Fibroblast of upper back skin (primary cell): ENCODE measurements at regions not wholly inside any gene's neighbourhood (a gene's known extent, or its start where the extent isn't known, plus 50 kb on each side); places are given as distances from the start of the nearest gene placed in this dataset.

ENCODE experiments used
- DNase-seq: peaks from one replicate; pipeline ENCODE4 v3.0.0-alpha.2; 2013

DNA sequence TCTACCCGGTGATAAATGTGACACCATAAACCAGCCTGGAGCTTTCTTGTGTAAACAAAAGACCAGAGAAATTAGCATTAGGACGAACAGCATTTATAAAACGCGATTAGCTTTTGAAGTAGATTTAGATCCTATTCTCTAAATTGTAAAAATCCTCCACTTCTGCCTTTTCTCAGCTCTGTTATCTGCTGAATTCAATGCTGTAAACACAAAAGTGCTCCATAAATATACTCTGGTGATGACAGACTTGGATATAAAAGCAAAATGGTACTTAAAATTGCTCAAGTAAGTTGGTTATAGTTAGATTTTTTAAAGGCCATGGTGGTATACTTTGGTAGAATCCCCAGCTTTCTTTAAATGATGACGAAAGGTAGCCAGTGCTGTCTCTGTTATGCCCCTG lies 114.6 kb upstream of the RMST start:
- DNase-seq: no peak

DNA sequence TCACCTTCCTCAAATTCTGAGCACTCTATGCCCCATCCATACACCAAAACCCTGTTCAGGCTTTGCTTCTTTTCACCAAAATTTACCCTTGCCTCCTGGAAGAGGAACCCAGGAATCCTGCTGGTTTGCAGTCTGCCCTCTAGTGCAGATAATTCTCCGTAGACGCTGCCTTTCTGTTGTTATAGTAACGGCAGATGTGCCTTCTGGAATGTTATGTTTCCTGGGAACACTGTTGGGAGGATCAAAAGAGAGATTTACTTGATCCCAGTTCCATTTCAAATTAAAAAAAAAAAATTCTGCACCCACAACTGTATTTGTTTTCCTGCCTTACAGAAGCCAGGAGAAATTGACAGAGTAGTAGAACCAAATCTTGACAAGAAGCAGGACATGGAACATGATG lies 104.2 kb upstream of the RMST start:
- no peak for DNase-seq

DNA sequence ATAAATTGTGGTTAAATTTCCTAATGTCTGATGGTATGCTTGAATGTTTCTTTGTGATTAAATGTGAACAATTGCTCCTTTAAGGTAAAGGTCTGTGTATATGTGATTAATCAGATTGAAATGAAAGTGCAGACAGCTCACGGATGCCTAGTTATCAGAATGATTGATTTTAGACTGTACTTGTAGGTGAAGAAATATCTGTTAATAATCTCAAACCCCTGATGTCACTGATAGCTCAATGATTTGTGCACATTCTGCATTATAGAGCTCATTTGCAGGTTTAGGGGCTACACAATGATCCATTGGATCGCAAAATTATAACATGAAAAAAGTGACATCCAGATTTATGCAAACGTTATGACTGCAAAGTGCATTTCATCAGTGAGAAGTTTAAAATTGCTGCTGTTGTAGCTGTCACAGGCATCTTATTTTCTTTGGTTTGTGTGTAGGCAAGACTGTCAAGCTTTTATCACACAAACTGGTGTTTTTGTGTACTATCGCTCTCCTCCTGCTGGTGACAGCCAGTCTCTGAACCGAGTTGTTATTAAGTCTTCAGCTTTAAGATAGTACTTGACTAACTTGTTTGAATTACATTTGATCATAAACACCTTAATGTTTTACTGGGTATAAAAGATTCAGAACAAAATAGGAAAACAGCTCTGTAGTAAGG lies 103.4 kb upstream of the RMST start:
- DNase-seq: no peak

DNA sequence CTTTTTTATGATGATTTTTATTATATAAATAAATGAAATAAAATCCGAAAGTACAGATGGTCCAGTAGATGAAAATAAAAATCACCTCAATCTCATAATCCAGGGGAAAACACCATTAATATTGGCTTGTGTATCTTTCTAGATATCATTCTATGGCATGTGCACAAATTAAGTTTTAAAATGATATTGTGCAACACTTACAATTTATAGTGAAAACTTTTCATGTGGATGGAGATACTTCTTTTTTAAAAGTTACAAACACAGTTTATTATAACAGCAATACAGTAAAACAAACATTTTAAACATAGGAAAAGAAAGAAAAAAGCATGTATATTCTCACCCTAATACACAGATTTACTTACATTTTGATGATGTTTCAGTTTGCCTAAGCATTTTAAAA lies 98.9 kb upstream of the RMST start:
- no peak for DNase-seq

DNA sequence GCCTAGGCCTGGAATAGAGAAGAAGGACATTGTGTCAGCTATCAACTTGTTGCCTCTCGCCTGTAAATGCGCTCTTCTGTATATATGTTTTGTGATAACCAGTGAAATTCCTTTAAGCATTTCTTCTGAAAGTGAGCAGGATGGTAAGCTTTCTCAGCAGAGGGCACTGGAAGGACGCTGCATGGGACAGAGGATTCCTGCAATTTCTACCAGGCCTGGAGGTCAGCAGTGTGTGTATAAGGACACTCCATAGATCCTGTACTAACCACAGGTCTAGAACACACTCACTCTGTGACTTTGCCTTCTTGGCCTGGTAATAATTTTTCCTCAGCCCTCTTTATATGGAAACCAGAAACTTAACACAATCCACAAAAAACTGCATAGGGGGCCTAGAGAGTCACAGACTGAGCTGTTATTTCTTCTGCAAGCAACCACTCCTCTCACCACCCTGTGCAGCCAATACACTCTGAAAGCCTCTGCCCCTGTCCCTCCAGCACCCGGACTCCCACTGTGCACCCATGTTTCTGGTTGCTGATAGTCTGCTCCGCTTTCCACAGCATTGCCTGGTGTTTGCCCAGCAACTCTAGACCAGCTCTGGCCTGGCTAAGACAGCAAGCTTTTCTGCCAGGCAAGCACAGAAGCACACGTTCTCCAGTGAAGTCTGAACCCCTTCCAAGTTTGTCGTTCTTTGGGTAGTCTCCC lies 94.0 kb upstream of the RMST start:
- no peak for DNase-seq

DNA sequence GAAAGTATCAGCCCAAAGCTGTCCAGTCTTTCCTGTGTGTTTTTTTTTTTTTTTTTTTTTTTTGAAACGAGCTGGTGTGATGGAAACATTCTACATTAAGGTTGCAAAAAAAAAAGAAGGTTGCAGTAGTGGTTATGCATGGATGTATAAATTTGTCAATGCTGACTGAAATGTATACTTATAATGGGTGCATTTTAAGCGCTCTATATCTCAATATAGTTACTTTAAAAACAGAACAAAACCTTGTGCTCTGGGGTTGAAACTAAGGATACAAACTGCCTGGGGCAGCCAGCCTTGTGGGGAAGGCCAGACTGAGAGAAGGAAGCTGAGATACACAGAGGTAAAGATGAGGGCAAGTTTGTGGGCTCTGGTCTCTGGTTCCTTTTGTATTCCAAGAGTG lies 87.3 kb upstream of the RMST start:
- no peak for DNase-seq

DNA sequence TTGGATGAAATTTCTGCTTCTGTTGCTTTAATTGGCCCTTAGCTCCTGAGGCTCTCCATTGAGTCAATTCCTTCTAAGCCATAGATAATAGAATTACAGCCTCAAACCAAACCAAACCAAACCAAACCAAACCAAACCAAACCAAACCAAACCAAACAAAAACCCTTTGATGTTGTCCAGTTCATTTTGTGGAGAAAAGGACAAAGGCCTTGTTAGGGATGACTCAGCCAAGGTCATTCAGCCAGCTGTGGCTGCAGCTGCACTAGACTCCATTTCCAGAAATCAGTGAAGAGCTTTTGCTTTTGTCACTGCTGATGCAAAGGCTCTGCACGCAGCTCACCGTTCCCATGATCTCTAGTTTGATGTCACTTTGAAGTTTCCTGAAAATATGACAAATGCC lies 82.2 kb upstream of the RMST start:
- DNase-seq: no peak

DNA sequence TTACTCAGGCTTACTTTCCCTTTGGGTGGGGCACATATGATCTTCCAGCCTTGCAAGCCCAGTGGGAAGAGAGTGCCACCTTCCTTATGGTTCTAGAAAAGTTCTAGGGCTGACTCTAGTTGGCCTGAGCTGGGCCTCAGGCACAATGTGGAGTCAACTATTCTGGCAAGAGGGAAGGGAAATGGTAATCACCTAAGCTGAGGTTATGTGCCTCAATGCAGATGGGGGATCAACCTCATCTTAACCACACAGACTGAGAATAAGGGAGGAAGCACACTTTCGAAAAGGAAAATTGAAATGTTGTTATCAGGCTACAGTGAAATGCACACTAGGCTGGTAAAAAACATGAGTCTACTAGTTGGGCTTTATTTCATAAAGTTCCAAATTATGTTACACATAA lies 77.5 kb upstream of the RMST start:
- DNase-seq: no peak

DNA sequence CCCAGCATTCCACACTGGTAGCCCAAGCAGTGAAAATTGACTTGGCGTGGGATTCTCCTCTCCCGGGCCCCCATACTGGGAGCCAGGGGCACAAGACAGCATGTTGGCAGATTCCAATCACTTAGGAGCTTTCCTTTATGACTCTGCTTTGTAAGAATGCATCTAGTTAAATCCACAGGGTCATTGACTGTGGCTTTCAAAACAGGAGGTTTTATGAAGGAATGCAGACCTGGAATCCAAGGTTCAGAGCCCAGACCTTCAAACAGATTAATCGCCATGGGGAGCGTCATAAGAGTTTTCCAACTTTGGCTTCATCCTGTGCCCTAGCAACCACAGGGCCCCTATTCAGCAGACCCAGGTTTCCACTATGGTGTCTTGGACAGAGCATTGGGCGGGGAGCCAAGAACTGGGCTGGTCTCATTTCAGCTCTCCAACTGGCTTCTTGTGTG lies 76.4 kb upstream of the RMST start:
- no peak for DNase-seq

DNA sequence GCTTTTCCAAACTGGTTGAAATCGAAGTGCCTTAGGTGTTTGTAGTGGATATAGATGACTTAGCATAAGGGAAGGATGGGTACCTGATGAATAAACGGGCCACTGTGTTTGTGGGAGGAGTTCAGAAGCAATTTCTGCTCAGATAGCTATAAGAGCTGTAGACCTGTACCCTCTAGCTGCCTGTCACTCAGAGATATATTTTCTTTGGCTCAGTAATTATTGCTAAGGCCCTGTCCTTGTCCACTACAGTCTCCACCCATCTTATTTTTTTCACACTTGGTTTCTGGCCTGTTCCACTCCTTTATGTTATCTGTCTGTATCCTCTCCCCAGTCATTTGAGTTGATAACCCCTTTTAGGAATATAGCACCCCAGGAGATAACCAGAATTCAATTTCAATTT lies 74.8 kb upstream of the RMST start:
- no peak for DNase-seq

DNA sequence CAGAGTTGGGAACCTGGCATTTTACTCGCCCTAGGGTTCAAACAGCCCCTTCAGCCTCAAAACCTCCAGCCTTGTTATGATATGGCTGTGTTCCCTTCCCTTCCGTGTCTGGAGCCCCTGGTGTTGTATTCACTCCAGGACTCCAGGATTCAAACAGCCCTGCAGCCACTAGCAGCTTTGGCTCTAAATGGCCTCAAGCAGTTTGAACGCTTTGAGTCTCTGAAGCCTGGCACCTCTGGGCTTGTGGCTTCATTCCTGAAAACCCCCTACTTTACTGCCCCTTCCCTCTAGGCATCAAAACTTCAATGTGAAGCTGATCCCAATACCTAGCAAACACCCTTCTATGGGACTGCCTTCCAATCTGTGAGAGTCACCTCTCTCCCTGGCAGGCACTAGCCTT lies 67.9 kb upstream of the RMST start:
- no peak for DNase-seq

DNA sequence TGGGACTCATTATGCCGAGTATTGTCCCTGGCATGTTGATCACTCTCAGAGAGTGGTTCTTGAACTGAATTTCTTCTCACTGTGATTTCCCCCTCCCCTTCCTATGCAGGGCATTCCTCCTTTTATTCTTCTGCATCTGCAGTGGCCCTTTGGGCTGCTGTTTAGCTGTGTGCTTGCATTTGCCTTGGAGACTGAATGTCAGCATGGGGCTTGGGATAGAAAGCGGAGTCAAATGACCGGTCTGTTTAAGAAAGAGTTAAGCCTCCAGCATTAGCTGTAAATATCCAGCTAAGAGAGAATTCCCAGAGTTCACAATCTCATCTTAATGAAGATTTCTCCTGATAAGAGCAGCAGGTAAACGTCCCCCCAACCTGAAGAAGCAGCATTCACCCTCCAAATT lies 65.6 kb upstream of the RMST start:
- no peak for DNase-seq

DNA sequence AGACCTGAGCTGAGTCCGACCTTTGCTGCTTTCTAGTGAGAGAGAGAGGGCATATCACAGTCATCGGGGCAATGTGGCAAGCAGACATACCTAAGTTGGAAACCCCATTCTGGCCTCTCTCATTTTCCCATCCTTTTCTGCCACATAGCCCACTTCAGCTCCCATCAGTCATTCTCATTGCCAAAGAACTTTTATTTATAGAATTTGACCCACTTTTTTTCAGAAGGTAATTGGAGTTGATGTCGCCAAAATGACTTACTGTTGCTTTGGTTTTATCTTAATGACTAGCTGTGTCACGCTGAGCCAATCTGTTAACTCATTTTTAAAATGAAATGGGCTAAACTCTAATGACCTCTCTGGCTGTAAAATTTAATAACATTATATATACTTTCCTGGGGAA lies 63.9 kb upstream of the RMST start:
- DNase-seq: no peak

DNA sequence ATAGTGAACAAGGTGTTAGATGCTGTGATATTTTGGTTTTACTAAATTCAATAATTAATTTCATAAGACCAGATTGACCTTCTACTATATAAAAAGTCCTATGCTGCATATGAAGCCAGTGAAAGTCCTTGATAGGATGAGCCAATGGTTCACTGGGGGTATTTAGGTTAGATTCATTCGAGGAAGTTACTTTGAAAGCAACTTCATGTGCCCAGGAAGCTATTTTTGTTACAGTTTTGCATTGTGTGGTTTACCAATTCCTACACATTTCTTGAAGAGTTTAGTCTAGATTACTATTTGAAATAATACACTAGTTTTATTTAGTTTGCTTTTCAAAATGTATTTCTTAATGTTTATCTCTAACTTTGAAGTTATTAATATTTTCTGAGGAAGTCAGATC lies 58.5 kb upstream of the RMST start:
- DNase-seq: no peak

DNA sequence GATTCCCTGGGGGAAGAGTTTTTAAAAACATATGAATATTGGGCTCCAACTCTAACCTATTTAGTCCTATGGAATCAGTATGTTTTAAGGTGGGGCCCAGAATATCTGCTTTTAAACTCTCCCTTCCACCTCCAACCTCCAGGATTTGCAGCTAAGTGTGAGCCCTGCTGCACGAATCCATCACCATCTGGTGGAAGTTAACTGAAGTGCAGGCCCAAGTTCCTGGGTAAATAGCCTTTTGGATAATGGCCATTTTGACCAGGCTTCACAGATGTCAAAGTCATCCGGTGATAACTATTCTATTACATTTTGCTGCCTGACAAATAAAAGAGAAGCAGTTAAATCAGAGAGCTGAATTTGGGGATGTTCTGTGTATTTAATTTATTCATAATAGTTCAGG lies 58.1 kb upstream of the RMST start:
- DNase-seq: peak; percentile 3

DNA sequence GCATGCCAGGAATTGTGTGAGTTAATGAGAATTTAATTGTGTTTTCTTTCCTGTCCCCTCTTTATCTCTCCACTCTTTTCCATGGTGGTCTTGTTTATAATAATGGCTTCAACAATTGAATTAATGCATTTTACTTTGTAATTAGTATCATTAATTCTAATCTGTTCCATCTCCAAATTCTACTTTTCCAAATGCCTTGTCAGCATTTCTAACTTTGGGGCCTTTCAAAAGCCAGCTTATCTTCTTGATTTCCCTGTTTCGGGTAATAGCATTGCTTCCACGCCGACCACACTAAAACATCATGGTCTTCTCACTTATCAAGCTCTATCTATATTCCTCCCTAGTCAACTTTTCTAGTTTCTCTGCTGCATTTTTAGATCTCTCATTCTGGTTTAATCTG lies 54.2 kb upstream of the RMST start:
- no peak for DNase-seq

DNA sequence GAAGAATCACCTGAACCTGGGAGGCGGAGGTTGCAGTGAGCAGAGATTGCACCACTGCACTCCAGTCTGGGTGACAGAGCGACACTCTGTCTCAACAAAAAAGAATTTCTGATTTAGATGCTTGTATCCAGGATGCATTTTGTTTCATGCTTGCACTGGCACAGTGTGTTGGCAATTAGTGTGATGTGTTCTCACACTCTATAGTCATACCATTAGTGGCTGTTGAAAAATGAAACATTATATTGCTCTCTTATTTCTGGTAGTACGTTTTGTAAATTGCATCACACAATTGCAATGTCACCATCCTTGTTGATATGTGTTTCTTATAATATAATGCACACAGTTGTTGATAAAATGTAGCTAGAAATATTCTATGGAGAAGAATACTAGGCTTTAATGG lies 51.3 kb upstream of the RMST start:
- DNase-seq: no peak
